WI38 (cell line): ENCODE measurements at regions not wholly inside any gene's neighbourhood (a gene's known extent, or its start where the extent isn't known, plus 50 kb on each side); places are given as distances from the start of the nearest gene placed in this dataset.

ENCODE experiments used
- H3K4me3 ChIP-seq: 2 replicates; pipeline ENCODE4 v1.5.1; 2011; ENCODE audit warnings: low read depth, mild to moderate bottlenecking, control low read depth, low read length
- TF ChIP-seq, protein P1 (sequence below): IDR thresholded peaks from 2 replicates; pipeline ENCODE4 v1.5.1; 2012; ENCODE audit warnings: low read depth, mild to moderate bottlenecking, control low read depth, low read length

DNA sequence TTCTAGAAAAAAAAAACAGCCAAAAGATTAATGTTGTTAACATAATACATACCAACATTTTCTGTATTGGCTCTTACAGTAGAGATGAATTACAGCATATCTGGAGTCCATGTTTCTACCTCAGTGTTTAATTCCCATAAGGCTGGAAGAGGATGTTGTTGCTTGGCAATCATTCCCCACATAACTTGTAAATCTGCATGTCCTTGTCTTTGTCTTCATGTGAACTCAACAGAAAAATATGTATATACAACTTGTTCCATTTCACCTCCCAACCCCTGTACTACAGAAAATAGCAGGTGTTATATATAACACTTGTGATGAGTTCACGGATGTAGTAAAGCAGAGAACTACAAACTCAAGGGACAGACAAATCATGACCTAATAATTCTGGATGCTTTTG, 160.9 kb upstream of the SEMA3C start:
- H3K4me3 ChIP-seq: no peak overlapping the region
- TF ChIP-seq, protein P1, sequence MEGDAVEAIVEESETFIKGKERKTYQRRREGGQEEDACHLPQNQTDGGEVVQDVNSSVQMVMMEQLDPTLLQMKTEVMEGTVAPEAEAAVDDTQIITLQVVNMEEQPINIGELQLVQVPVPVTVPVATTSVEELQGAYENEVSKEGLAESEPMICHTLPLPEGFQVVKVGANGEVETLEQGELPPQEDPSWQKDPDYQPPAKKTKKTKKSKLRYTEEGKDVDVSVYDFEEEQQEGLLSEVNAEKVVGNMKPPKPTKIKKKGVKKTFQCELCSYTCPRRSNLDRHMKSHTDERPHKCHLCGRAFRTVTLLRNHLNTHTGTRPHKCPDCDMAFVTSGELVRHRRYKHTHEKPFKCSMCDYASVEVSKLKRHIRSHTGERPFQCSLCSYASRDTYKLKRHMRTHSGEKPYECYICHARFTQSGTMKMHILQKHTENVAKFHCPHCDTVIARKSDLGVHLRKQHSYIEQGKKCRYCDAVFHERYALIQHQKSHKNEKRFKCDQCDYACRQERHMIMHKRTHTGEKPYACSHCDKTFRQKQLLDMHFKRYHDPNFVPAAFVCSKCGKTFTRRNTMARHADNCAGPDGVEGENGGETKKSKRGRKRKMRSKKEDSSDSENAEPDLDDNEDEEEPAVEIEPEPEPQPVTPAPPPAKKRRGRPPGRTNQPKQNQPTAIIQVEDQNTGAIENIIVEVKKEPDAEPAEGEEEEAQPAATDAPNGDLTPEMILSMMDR: no peak

DNA sequence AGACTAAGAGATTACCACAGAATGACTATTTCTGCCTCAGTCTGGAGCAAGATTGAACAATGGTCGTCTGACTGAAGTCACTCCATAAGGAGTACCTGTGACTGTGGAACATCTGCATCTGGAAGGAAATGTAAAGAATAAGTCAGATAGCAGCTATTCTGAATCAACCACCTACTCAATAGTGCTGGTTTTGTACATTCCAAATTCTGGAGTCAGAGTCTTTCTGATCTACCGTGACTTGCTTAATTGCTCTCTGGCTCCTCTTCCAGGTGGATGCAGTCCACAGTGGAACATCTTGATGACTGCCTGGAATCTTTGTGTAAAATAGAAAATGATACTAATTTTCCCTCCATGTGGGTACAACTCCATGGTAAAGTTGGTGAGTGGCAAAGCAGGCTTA, 156.3 kb upstream of the SEMA3C start:
- H3K4me3 ChIP-seq: no peak overlapping the region
- TF ChIP-seq, protein P1: no peak

DNA sequence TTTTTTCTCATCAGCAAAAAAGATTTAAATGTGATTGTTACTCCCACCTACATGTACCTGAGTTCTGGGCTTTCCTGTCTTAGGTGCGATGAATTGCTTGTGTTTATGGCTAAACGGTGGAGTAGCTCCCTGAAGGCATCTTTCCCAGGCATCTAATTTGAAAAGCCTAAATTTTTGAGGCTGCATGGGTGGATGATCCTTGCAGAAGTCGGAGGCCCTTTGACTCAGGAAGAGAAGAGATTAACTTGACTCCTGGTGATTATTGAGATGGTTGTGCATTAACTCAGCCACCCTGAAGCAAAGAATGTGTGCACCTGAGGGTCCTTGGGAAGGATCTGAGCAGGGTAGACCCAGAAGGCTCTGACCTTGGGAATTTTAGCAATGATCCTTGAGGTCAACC, 155.6 kb upstream of the SEMA3C start:
- H3K4me3 ChIP-seq: no peak overlapping the region
- TF ChIP-seq, protein P1: no peak

DNA sequence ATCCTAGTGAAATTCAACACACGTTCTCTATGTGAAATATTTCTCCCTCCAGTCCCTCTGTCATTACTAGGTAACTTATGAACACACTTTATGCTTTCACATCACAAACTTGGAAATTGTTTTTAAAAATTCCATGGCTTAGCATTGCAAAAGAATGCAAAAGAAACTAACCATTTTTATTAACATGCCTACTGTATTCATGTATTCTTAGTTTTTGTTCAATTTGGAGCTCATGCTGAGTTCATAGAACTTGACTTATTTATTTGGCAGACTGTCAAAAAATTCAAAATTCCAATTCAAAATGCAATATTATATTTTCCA, 155.0 kb upstream of the SEMA3C start:
- TF ChIP-seq, protein P1: no peak
- H3K4me3 ChIP-seq: no peak overlapping the region

DNA sequence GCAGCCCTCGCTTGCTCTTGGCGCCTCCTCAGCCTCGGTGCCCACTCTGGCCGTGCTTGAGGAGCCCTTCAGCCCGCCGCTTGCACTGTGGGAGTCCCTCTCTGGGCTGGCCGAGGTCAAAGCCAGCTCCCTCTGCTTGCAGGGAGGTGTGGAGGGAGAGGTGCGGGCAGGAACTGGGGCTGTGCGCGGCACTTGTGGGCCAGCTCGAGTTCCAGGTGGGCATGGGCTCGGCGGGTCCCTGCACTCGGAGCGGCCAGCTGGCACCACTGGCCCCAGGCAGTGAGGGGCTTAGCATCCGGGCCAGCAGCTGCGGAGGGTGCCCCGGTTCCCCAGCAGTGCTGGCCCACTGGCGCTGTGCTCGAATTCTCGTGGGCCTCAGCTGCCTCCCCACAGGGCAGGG, 152.1 kb upstream of the SEMA3C start:
- no peak overlapping the region for H3K4me3 ChIP-seq
- TF ChIP-seq, protein P1: no peak

DNA sequence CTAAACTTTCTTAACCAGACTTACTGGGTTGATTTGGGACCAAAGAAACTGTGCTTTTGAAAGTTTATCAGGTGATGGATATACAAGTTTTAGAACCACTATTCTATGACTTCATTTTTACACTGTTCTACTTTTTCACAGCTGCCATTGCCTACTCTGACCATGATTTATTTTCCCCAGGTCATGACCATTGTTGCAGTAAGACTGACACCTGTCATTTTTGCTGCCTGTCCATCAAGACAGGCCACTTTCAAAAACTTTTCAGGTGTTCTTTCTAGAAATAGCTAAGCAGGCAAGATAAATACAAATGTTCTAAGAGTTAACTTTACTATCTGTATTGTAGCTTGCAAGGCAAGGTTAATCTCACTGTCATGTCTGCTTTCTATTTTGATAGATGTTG, 147.9 kb upstream of the SEMA3C start:
- TF ChIP-seq, protein P1: no peak
- no peak overlapping the region for H3K4me3 ChIP-seq

DNA sequence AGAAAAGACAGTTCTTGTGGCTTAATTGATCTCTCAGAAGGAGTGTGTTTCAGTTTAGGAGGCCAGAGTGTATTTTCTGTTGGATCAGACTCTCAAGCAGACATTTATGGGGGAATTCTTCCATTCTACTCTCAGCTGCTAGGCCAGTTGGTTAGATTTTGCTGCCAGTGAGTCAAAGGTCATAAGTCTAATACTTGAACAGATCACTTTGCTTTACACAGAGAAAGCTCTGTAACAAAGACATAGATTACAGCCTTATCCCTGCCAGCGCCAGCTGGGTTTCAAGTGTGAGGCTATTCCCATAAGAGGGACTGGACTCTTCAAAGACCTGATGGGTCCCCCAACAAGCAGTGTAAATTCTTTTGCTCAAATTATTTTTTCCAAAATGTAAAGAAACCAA, 145.6 kb upstream of the SEMA3C start:
- TF ChIP-seq, protein P1: no peak
- H3K4me3 ChIP-seq: no peak overlapping the region
